IMR-90 (cell line): ENCODE measurements at regions not wholly inside any gene's neighbourhood (a gene's known extent, or its start where the extent isn't known, plus 50 kb on each side); places are given as distances from the start of the nearest gene placed in this dataset.

Experiments
- ATAC-seq: fragments of 200-7000 bp; cut with Tn5 transposase; 2 replicates; pipeline ENCODE4 v1.9.1; 2020; ENCODE audit warnings: low read depth, mild to moderate bottlenecking, moderate library complexity
- BruUV-seq: library from RNA; stranded (reverse); fragments of 400-500 nt; replicated peaks from 2 replicates; lab custom pipeline; 2021; lab: Mats Ljungman, UMichigan
- CTCF ChIA-PET: fragments of 300-600 bp; formaldehyde crosslinking; extraction: SDS; loops from one replicate; lab custom pipeline; 2021; ENCODE audit warnings: antibody characterized with exemption; lab: Yijun Ruan, JAX
- POLR2A ChIA-PET: fragments of 300-600 bp; sonication (Branson Sonifier 250); formaldehyde crosslinking; loops from one replicate; lab custom pipeline; 2022; ENCODE audit warnings: antibody characterized with exemption; ENCODE audit not compliant: unreplicated experiment; lab: Charles Lee
- DNase-seq: peaks from one replicate; pipeline ENCODE4 v3.0.0; 2013
- H2AFZ ChIP-seq: replicated peaks from 2 replicates; pipeline ENCODE3; 2013; ENCODE audit warnings: low read length, mild to moderate bottlenecking; ENCODE audit not compliant: poor library complexity
- H2AK5ac ChIP-seq: 2 replicates; pipeline ENCODE4 v1.6.1; 2013; ENCODE audit warnings: low read depth, low read length, inconsistent platforms
- H2AK9ac ChIP-seq: replicated peaks from 2 replicates; pipeline ENCODE3; 2013; ENCODE audit warnings: mild to moderate bottlenecking, low read depth, low read length, moderate library complexity; ENCODE audit not compliant: poor library complexity
- H2BK120ac ChIP-seq: 2 replicates; pipeline ENCODE4 v1.6.1; 2013; ENCODE audit warnings: low read depth, low read length, inconsistent platforms
- H2BK15ac ChIP-seq: 3 replicates; pipeline ENCODE4 v1.6.1; 2013; ENCODE audit warnings: low read depth, low read length, inconsistent platforms
- H2BK20ac ChIP-seq: 2 replicates; pipeline ENCODE4 v1.6.1; 2013; ENCODE audit warnings: low read depth, mild to moderate bottlenecking, inconsistent platforms, low read length, moderate library complexity
- H2BK5ac ChIP-seq: 2 replicates; pipeline ENCODE4 v1.6.1; 2013; ENCODE audit warnings: mild to moderate bottlenecking, low read depth, low read length, inconsistent platforms; ENCODE audit not compliant: poor library complexity, severe bottlenecking
- H3K14ac ChIP-seq: replicated peaks from 2 replicates; pipeline ENCODE4 v1.6.1; 2013; ENCODE audit warnings: low read depth, low read length, inconsistent platforms
- H3K18ac ChIP-seq: 2 replicates; pipeline ENCODE4 v1.6.1; 2013; ENCODE audit warnings: low read depth, low read length, control low read depth
- H3K23ac ChIP-seq: 2 replicates; pipeline ENCODE4 v1.6.1; 2013; ENCODE audit warnings: low read depth, low read length, inconsistent platforms
- H3K27ac ChIP-seq: 2 replicates; pipeline ENCODE4 v1.5.1; 2013; ENCODE audit warnings: mild to moderate bottlenecking, control low read depth, low read length; ENCODE audit not compliant: insufficient read depth
- H3K27me3 ChIP-seq: 2 replicates; pipeline ENCODE4 v1.6.1; 2013; ENCODE audit warnings: low read length; ENCODE audit not compliant: control insufficient read depth, insufficient read depth
- H3K36me3 ChIP-seq: 2 replicates; pipeline ENCODE4 v1.6.1; 2013; ENCODE audit warnings: low read length, mixed read lengths; ENCODE audit not compliant: control insufficient read depth, insufficient read depth
- H3K4ac ChIP-seq: 2 replicates; pipeline ENCODE4 v1.6.1; 2013; ENCODE audit warnings: low read depth, low read length, inconsistent platforms
- H3K4me1 ChIP-seq: 2 replicates; pipeline ENCODE4 v1.6.1; 2013; ENCODE audit warnings: low read length, mixed read lengths; ENCODE audit not compliant: control insufficient read depth, insufficient read depth
- H3K4me2 ChIP-seq: 2 replicates; pipeline ENCODE4 v1.6.1; 2013; ENCODE audit warnings: low read depth, mild to moderate bottlenecking, control low read depth, low read length, moderate library complexity
- H3K4me3 ChIP-seq: 2 replicates; pipeline ENCODE4 v1.5.1; 2013; ENCODE audit warnings: low read depth, mild to moderate bottlenecking, control low read depth, low read length, moderate library complexity; ENCODE audit not compliant: insufficient read depth
- H3K56ac ChIP-seq: 2 replicates; pipeline ENCODE4 v1.6.1; 2013; ENCODE audit warnings: low read length, inconsistent platforms; ENCODE audit not compliant: insufficient read depth; ENCODE audit errors: extremely low read depth
- H3K79me1 ChIP-seq, 2 experiments: 2 replicates each; pipeline ENCODE4 v1.6.1; 2013; ENCODE audit warnings: low read length in 2 of 2, inconsistent platforms in 1 of 2, low read depth in 1 of 2
- H3K9ac ChIP-seq: 2 replicates; pipeline ENCODE4 v1.6.1; 2013; ENCODE audit warnings: low read depth, low read length, control low read depth
- H3K9me1 ChIP-seq: 2 replicates; pipeline ENCODE4 v1.6.1; 2013; ENCODE audit warnings: low read length, inconsistent platforms; ENCODE audit not compliant: insufficient read depth
- H3K9me3 ChIP-seq: 2 replicates; pipeline ENCODE4 v1.6.1; 2013; ENCODE audit warnings: low read length; ENCODE audit not compliant: control insufficient read depth, insufficient read depth
- H4K20me1 ChIP-seq: 2 replicates; pipeline ENCODE4 v1.6.1; 2013; ENCODE audit warnings: low read length, inconsistent platforms; ENCODE audit not compliant: insufficient read depth
- H4K5ac ChIP-seq: 2 replicates; pipeline ENCODE4 v1.6.1; 2013; ENCODE audit warnings: mild to moderate bottlenecking, low read depth, low read length, control low read depth
- H4K8ac ChIP-seq, 2 experiments: 2 replicates each; pipeline ENCODE4 v1.6.1; 2013; ENCODE audit warnings: low read depth in 2 of 2, low read length in 2 of 2, control low read depth in 1 of 2, inconsistent platforms in 1 of 2
- H4K91ac ChIP-seq: 2 replicates; pipeline ENCODE4 v1.6.1; 2013; ENCODE audit warnings: low read depth, low read length, inconsistent platforms; ENCODE audit not compliant: insufficient read depth
- BHLHE40 ChIP-seq: fragments of 150-350 bp; IDR thresholded peaks from 2 replicates; pipeline ENCODE4 v1.6.1; 2016; ENCODE audit warnings: mild to moderate bottlenecking, low read depth, low read length
- CEBPB ChIP-seq: IDR thresholded peaks from 2 replicates; pipeline ENCODE4 v1.6.1; 2012; ENCODE audit warnings: low read depth, low read length, improper control_type of control experiment
- CTCF ChIP-seq: conservative IDR thresholded peaks from 2 replicates; pipeline ENCODE4 v1.5.1; 2012; ENCODE audit warnings: mild to moderate bottlenecking, low read depth, low read length, improper control_type of control experiment
- MXI1 ChIP-seq: IDR thresholded peaks from 2 replicates; pipeline ENCODE4 v1.6.1; 2012; ENCODE audit warnings: low read depth, mild to moderate bottlenecking, low read length, moderate library complexity, borderline replicate concordance
- NFE2L2 ChIP-seq: fragments of 150-350 bp; IDR thresholded peaks from 2 replicates; pipeline ENCODE4 v1.6.1; 2016; ENCODE audit warnings: low read depth, mild to moderate bottlenecking, low read length
- POLR2A ChIP-seq: IDR thresholded peaks from 2 replicates; pipeline ENCODE4 v1.6.1; 2012; ENCODE audit warnings: mild to moderate bottlenecking, low read depth, low read length
- RCOR1 ChIP-seq: IDR thresholded peaks from 2 replicates; pipeline ENCODE4 v1.6.1; 2012; ENCODE audit warnings: mild to moderate bottlenecking, low read length, improper control_type of control experiment; ENCODE audit not compliant: insufficient replicate concordance
- RFX5 ChIP-seq: IDR thresholded peaks from 2 replicates; pipeline ENCODE4 v1.8.0; 2012; ENCODE audit warnings: low read depth, mild to moderate bottlenecking, low read length, moderate library complexity
- WGBS, 2 experiments: methylation state at CpG; one replicate each; pipeline versions ENCODE4 v1.1.5 to v1.1.7; 2013; ENCODE audit warnings: missing lambda C conversion rate in 2 of 2; ENCODE audit not compliant: insufficient read length in 1 of 2; ENCODE audit errors: extremely low coverage in 2 of 2; 5-methylcytosine and 5-hydroxymethylcytosine counted together
- dilution Hi-C: fragments of 300-500 bp; cut with HindIII; formaldehyde crosslinking; loops from one replicate; pipeline ENCODE4 v1.14.3; 2018; ENCODE audit warnings: low sequenced_read_pairs; ENCODE audit not compliant: unreplicated experiment
- in situ Hi-C: fragments of 300-500 bp; cut with MboI; formaldehyde crosslinking; loops from 3 replicates; pipeline ENCODE4 v1.14.3; 2019; ENCODE audit warnings: low sequenced_read_pairs, inconsistent platforms, mixed read lengths
- intact Hi-C: fragments of 100-400 bp; cut with micrococcal nuclease; formaldehyde crosslinking; loops from 2 replicates; pipeline ENCODE4 v1.10.0; 2022

- H3K79me1 ChIP-seq: no peaks in the 10 kb centered on the region
- no TSS peak for BruUV-seq
- WGBS, 2 experiments: no CpG with 5 or more reads among the region's 2 CpGs
- peak; percentile 82 for DNase-seq
- H3K36me3 ChIP-seq: no peaks in the 10 kb centered on the region
- H2BK5ac ChIP-seq: no peak overlapping the region
- H3K18ac ChIP-seq: no peak overlapping the region
- ATAC-seq: peak; percentile 100
- no peak overlapping the region for H2BK120ac ChIP-seq
- in situ Hi-C loops: no loop called here
- H3K14ac ChIP-seq: no peak overlapping the region
- no peaks in the 10 kb centered on the region for H3K27me3 ChIP-seq
- H3K56ac ChIP-seq: no peak overlapping the region
- no peak overlapping the region for H3K23ac ChIP-seq
- ChIA-PET CTCF (interaction anchor here (0.7 kb wide), 1 partner anchor 1272 kb away, joined by 7 read pairs; no protein-coding TSS in a partner anchor), POLR2A (interaction anchor here (0.6 kb wide), 1 partner anchor 23 kb away, joined by 4 read pairs; no protein-coding TSS in a partner anchor)
- no peaks in the 10 kb centered on the region for H3K9me1 ChIP-seq
- no peaks in the 10 kb centered on the region for H4K20me1 ChIP-seq
- no peak overlapping the region for H3K27ac ChIP-seq
- no peak overlapping the region for H4K5ac ChIP-seq
- H3K4me3 ChIP-seq: no peak overlapping the region
- no peak overlapping the region for H2AFZ ChIP-seq
- no peak overlapping the region for H3K9ac ChIP-seq
- no peak overlapping the region for H2BK20ac ChIP-seq
- no peak overlapping the region for H2BK15ac ChIP-seq
- H4K91ac ChIP-seq: no peak overlapping the region
- dilution Hi-C loops: no loop called here
- H3K9me3 ChIP-seq: no peaks in the 10 kb centered on the region
- no peak overlapping the region for H3K4ac ChIP-seq
- no peak overlapping the region for H2AK5ac ChIP-seq
- 0 out of 2 replicates have a peak, but pooled peaks cover 2% of the 10 kb centered on the region for H3K4me1 ChIP-seq
- TF ChIP-seq CTCF (no peak), RFX5 (no peak), RCOR1 (no peak), BHLHE40 (no peak), CEBPB (no peak), MXI1 (no peak), NFE2L2 (no peak), POLR2A (no peak)
- intact Hi-C loops: no loop called here
- H2AK9ac ChIP-seq: no peak overlapping the region
- H3K4me2 ChIP-seq: no peak overlapping the region
- H4K8ac ChIP-seq: no peak overlapping the region
Measured at GRCh38 chr6:92690997-92691599, 728.3 kb downstream of the EPHA7 start.
